Neural progenitor cell (in vitro differentiated cells): ENCODE measurements at regions not wholly inside any gene's neighbourhood (a gene's known extent, or its start where the extent isn't known, plus 50 kb on each side); places are given as distances from the start of the nearest gene placed in this dataset.

ENCODE experiments used
- DNase-seq: peaks from one replicate; pipeline ENCODE4 v3.0.0-alpha.2; 2016; ENCODE audit warnings: low spot score
- H2AFZ ChIP-seq: fragments of 200-600 bp; sonication (generic); replicated peaks from 2 replicates; pipeline ENCODE4 v1.6.1; 2016; ENCODE audit warnings: antibody characterized with exemption
- H3F3A ChIP-seq: fragments of 200-600 bp; sonication (generic); 2 replicates; pipeline ENCODE4 v1.6.1; 2016; ENCODE audit warnings: antibody characterized with exemption, low read depth
- H3K27ac ChIP-seq: fragments of 200-600 bp; sonication (generic); 2 replicates; pipeline ENCODE4 v1.5.1; 2016; ENCODE audit warnings: mild to moderate bottlenecking
- H3K27me3 ChIP-seq: fragments of 200-600 bp; sonication (generic); 2 replicates; pipeline ENCODE4 v1.6.1; 2016; ENCODE audit warnings: mild to moderate bottlenecking, moderate library complexity
- H3K36me3 ChIP-seq: fragments of 200-600 bp; sonication (generic); 2 replicates; pipeline ENCODE4 v1.5.1; 2016
- H3K4me1 ChIP-seq: fragments of 200-600 bp; sonication (generic); 2 replicates; pipeline ENCODE4 v1.6.1; 2016; ENCODE audit warnings: mixed run types
- H3K4me2 ChIP-seq: fragments of 200-600 bp; sonication (generic); 2 replicates; pipeline ENCODE4 v1.6.1; 2016
- H3K4me3 ChIP-seq: fragments of 200-600 bp; sonication (generic); 2 replicates; pipeline ENCODE4 v1.5.1; 2016
- H3K79me2 ChIP-seq: fragments of 200-600 bp; sonication (generic); 2 replicates; pipeline ENCODE4 v1.6.1; 2016; ENCODE audit warnings: low read depth
- H3K9ac ChIP-seq: fragments of 200-600 bp; sonication (generic); 2 replicates; pipeline ENCODE4 v1.6.1; 2016
- H3K9me3 ChIP-seq: fragments of 200-600 bp; sonication (generic); 2 replicates; pipeline ENCODE4 v1.5.1; 2016; ENCODE audit warnings: low read depth
- H4K20me1 ChIP-seq: fragments of 200-600 bp; sonication (generic); 2 replicates; pipeline ENCODE4 v1.6.1; 2016; ENCODE audit warnings: low read depth
- H3K27ac Mint-ChIP-seq: 3 replicates; pipeline ENCODE4 v1.8.0; 2021; ENCODE audit warnings: mixed read lengths
- H3K27me3 Mint-ChIP-seq: 2 replicates; pipeline ENCODE4 v1.8.0; 2022; ENCODE audit warnings: low read depth, mild to moderate bottlenecking, inconsistent platforms, moderate library complexity, mixed read lengths; ENCODE audit not compliant: insufficient read depth
- H3K36me3 Mint-ChIP-seq: 3 replicates; pipeline ENCODE4 v1.8.0; 2021; ENCODE audit warnings: mixed read lengths
- H3K4me1 Mint-ChIP-seq: 3 replicates; pipeline ENCODE4 v1.8.0; 2021; ENCODE audit warnings: mixed read lengths
- H3K4me3 Mint-ChIP-seq: 3 replicates; pipeline ENCODE4 v1.8.0; 2021; ENCODE audit warnings: mild to moderate bottlenecking, moderate library complexity, mixed read lengths
- H3K9me3 Mint-ChIP-seq: 3 replicates; pipeline ENCODE4 v1.8.0; 2020; ENCODE audit warnings: mixed read lengths
- CTCF ChIP-seq: fragments of 200-600 bp; sonication (generic); IDR thresholded peaks from 2 replicates; pipeline ENCODE4 v1.5.1; 2017; ENCODE audit warnings: antibody characterized with exemption, mild to moderate bottlenecking
- EZH2 ChIP-seq: fragments of 200-600 bp; sonication (generic); IDR thresholded peaks from 2 replicates; pipeline ENCODE4 v1.6.1; 2017; ENCODE audit warnings: antibody characterized with exemption, mild to moderate bottlenecking, moderate library complexity
- EZH2phosphoT487 ChIP-seq: fragments of 200-600 bp; sonication (generic); IDR thresholded peaks from 2 replicates; pipeline ENCODE4 v1.6.1; 2017; ENCODE audit warnings: antibody characterized with exemption

- Histone ChIP-seq H3K4me3 (no peak overlapping the region), H3K4me2 (no peak overlapping the region), H3K9ac (no peak overlapping the region), H3K9me3 (no peaks in the 10 kb centered on the region), H3K79me2 (no peaks in the 10 kb centered on the region), H3K27ac (no peak overlapping the region), H3K4me1 (no peaks in the 10 kb centered on the region), H4K20me1 (no peaks in the 10 kb centered on the region), H3F3A (no peaks in the 10 kb centered on the region), H3K27me3 (no peaks in the 10 kb centered on the region), H3K36me3 (no peaks in the 10 kb centered on the region), H2AFZ (no peak overlapping the region)
- no peaks in the 10 kb centered on the region for H3K9me3 Mint-ChIP-seq
- no peaks in the 10 kb centered on the region for H3K36me3 Mint-ChIP-seq
- H3K27ac Mint-ChIP-seq = no peak overlapping the region
- TF ChIP-seq EZH2phosphoT487 (no peak), CTCF (no peak)
- H3K27me3 Mint-ChIP-seq = no peaks in the 10 kb centered on the region
- no peak for DNase-seq
- H3K4me3 Mint-ChIP-seq = no peak overlapping the region
- no peaks in the 10 kb centered on the region for H3K4me1 Mint-ChIP-seq
Observed at GRCh38 chr4:27828843-27829242, 968.2 kb downstream of the STIM2 start.

- Histone ChIP-seq H2AFZ (no peak overlapping the region), H3K27me3 (no peaks in the 10 kb centered on the region), H3K36me3 (no peaks in the 10 kb centered on the region), H3K4me3 (no peak overlapping the region), H3K27ac (no peak overlapping the region), H3K9me3 (no peaks in the 10 kb centered on the region), H3F3A (no peaks in the 10 kb centered on the region), H3K9ac (no peak overlapping the region), H4K20me1 (no peaks in the 10 kb centered on the region), H3K79me2 (no peaks in the 10 kb centered on the region), H3K4me2 (no peak overlapping the region), H3K4me1 (no peaks in the 10 kb centered on the region)
- Mint-ChIP-seq H3K9me3 (peaks cover 2% of the 10 kb centered on the region), H3K27me3 (no peaks in the 10 kb centered on the region), H3K4me3 (no peak overlapping the region), H3K4me1 (no peaks in the 10 kb centered on the region), H3K27ac (no peak overlapping the region), H3K36me3 (no peaks in the 10 kb centered on the region)
- no peak for DNase-seq
- TF ChIP-seq EZH2phosphoT487 = no peak
- TF ChIP-seq EZH2 = no peak
- TF ChIP-seq CTCF = no peak
Observed at GRCh38 chr4:27830251-27830650, 969.6 kb downstream of the STIM2 start.

GRCh38 chr4:27835851-27836250, 975.2 kb downstream of the STIM2 start:
- Mint-ChIP-seq H3K27me3 (no peaks in the 10 kb centered on the region), H3K36me3 (no peaks in the 10 kb centered on the region), H3K4me3 (no peak overlapping the region), H3K27ac (no peak overlapping the region), H3K4me1 (no peaks in the 10 kb centered on the region), H3K9me3 (peaks cover 2% of the 10 kb centered on the region)
- Histone ChIP-seq H3K36me3 (no peaks in the 10 kb centered on the region), H4K20me1 (no peaks in the 10 kb centered on the region), H3K9ac (no peak overlapping the region), H3K27me3 (no peaks in the 10 kb centered on the region), H3K79me2 (no peaks in the 10 kb centered on the region), H2AFZ (no peak overlapping the region), H3K4me2 (no peak overlapping the region), H3K4me1 (no peaks in the 10 kb centered on the region), H3K9me3 (no peaks in the 10 kb centered on the region), H3F3A (no peaks in the 10 kb centered on the region), H3K4me3 (no peak overlapping the region), H3K27ac (no peak overlapping the region)
- DNase-seq = no peak
- TF ChIP-seq EZH2 (no peak), CTCF (no peak), EZH2phosphoT487 (no peak)

- H3K9me3 Mint-ChIP-seq = peaks cover 2% of the 10 kb centered on the region
Observed at GRCh38 chr4:27836523-27836922, 975.9 kb downstream of the STIM2 start.

More at GRCh38 chr4:27836523-27836922, 975.9 kb downstream of the STIM2 start:
- Histone ChIP-seq H3F3A (no peaks in the 10 kb centered on the region), H3K27ac (no peak overlapping the region), H3K27me3 (no peaks in the 10 kb centered on the region), H2AFZ (no peak overlapping the region), H3K4me2 (no peak overlapping the region), H3K4me3 (no peak overlapping the region), H3K9me3 (no peaks in the 10 kb centered on the region), H3K36me3 (no peaks in the 10 kb centered on the region), H3K79me2 (no peaks in the 10 kb centered on the region), H3K4me1 (no peaks in the 10 kb centered on the region), H3K9ac (no peak overlapping the region), H4K20me1 (no peaks in the 10 kb centered on the region)
- DNase-seq = no peak
- H3K27me3 Mint-ChIP-seq = no peaks in the 10 kb centered on the region
- TF ChIP-seq EZH2 (no peak), EZH2phosphoT487 (no peak), CTCF (no peak)
- no peaks in the 10 kb centered on the region for H3K36me3 Mint-ChIP-seq
- H3K4me1 Mint-ChIP-seq = no peaks in the 10 kb centered on the region
- no peak overlapping the region for H3K27ac Mint-ChIP-seq
- no peak overlapping the region for H3K4me3 Mint-ChIP-seq
